GM12874 (cell line): ENCODE measurements at regions not wholly inside any gene's neighbourhood (a gene's known extent, or its start where the extent isn't known, plus 50 kb on each side); places are given as distances from the start of the nearest gene placed in this dataset.

ENCODE experiments used
- TF ChIP-seq, protein P1 (sequence below): IDR thresholded peaks from 2 replicates; pipeline ENCODE4 v1.5.1; 2011; ENCODE audit warnings: low read depth, mild to moderate bottlenecking, control low read depth, low read length, moderate library complexity; ENCODE audit not compliant: insufficient read depth

DNA sequence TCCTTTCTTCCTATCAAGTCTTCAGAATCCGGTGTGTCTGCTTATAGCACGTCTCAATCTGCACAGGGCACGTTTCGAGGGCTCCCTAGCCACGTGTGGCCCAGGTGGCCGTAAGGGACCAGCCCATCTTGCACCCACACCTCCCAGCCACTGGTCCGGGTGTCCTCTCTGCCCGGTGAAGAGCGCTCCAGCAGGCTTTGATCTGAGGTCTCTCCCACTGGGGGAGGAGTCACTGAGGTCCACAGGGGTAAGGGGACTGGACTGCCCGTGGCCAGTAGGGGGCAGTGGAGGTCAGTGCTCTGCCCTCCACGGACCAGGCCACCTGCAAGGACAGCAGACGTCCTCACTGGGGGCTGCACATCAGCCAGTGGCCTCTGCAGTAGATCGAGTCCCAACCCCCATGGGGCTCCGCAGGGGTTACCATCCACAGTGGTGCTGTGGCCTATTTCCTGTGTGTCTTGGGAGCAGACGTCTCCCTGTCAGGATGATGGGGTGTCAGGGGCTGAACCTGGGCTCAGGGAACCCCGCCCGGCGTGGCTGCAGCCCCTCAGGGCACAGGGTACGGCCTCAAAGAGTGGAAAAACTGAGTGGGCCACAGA is 204.1 kb upstream of the CIBAR2 start:
- TF ChIP-seq, protein P1, sequence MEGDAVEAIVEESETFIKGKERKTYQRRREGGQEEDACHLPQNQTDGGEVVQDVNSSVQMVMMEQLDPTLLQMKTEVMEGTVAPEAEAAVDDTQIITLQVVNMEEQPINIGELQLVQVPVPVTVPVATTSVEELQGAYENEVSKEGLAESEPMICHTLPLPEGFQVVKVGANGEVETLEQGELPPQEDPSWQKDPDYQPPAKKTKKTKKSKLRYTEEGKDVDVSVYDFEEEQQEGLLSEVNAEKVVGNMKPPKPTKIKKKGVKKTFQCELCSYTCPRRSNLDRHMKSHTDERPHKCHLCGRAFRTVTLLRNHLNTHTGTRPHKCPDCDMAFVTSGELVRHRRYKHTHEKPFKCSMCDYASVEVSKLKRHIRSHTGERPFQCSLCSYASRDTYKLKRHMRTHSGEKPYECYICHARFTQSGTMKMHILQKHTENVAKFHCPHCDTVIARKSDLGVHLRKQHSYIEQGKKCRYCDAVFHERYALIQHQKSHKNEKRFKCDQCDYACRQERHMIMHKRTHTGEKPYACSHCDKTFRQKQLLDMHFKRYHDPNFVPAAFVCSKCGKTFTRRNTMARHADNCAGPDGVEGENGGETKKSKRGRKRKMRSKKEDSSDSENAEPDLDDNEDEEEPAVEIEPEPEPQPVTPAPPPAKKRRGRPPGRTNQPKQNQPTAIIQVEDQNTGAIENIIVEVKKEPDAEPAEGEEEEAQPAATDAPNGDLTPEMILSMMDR: peak; percentile 86

DNA sequence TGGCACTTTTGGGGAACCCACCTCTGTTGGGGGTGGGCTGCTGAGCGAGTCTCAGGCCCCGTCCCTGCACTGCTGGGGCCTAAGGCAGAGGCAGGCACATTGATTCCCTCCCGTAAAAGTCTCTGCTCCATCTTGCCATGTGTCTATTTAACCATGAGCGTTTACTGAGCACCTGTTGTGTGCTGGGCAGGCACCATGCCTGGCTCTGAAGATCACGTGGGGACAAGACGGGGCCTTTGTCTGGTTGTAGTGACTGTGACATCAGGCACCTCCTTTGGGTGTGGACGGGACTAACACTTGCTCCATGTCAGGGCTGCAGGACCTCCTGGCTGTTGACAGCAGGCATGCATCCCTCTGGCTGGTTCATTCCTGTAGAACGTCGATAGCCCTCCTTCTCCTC is 204.7 kb upstream of the CIBAR2 start:
- TF ChIP-seq, protein P1: no peak

DNA sequence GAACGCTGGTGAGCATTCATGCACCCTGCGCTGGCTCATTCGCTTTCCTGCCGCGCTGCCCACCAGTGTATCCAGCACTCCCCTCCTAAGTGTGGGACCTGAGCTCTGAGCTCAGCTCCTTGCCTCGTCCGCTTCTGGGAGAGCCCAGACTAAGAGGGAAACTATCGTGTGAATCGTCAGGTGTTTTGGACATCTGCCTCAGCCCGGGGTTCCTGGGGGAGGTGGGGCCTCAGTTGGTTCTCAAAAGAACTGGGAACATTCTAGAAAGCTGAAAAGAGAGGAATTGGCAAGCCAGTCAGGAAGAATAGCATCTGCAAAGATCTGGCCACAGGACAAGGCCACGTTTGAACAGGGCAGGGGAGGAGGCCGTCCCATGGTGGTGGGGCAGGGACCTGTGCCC is 205.4 kb upstream of the CIBAR2 start:
- TF ChIP-seq, protein P1: no peak

DNA sequence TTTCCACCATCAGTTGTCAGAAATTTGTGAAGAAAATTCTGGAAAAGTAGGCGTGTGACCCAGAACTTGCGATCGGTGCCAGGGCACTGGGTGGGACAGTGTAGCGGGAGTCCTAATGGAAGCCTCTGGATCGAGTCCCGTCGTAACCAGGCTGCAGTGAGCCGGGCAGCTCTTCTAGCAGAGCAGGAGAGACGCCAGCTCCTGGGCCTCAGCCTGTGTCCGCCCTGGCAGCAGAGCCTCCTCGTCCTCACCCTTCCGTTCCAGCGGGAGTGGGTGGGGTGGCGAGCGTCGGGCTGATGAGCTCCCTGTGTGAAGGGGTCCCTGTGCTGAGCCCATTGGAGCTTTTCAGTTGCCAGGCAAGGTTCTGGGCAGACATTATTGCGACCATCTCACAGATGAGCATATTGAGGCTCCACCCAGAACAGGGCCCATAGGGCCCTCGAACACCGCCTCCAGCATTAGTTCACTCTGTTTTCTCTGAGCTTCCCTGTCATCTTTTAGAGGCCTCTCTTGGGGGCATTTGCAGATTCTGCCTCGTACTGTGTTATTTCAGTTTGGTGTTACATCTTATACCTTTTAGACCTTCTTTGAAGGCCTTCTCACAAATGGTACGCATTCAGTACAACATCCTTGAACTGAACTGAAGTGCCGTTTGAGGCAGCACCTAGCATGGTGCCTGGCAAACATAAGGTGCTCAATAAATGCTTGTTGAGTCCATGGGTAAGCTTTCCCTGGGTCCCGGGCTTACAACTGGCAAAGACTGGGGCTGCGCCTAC is 207.1 kb upstream of the CIBAR2 start:
- TF ChIP-seq, protein P1: no peak

DNA sequence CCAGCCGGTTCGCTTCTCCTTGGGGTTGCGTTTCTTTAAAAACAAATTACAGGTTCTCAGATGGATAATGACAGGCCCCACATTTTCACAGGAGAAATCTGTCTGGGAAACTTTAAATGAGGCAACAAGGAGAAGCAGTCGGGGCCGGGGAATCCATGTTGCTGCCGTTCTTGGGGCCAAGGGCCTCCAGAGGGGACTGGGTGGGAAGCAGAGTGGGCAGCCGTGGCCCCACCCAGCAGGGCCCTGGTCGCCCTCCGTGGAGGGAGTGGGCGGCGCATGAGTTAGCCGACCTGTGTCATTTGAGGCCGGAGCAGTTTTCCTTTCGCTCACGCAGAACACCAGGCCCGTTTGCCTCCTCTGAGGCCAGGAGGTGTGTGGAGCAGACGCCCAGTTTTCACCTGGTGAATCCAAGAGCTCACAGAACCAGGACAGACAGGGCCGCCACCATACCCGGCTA is 207.7 kb upstream of the CIBAR2 start:
- TF ChIP-seq, protein P1: no peak

DNA sequence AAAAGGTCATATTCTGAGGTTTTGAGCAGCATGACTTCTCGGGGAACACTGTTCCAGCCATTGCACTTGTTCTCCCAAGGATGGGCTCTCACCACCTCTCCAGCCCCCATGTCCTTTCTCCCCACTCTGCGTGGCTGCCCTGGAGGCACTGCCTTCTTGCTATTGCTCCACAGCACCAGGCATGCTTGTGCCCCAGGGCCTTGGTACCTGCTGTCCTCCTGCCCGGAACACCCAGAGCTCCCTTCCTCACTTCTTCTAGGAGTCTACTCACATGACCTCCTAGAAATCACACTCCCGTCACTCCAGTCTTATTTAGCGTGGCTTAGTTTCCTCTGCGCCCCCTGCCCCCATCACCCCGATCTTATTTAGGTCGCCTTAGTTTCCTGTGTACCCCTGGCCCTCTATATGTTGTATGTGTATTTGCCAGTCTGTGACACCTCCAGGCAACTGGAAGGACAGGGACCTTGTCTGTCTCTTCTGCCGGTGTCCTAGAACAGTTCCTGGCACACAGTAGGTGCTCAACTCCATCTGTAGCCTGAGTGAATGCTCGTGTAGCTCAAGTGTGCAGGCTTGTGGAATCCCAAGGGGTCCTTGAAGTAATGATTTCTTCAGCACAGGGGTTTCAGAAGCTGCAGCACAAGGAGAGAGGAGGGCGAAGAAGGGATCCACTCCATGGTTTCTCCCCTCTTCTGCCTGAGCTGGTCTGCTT is 208.6 kb upstream of the CIBAR2 start:
- TF ChIP-seq, protein P1: no peak
